ENCODE measurements at regions not wholly inside any gene's neighbourhood (a gene's known extent, or its start where the extent isn't known, plus 50 kb on each side); places are given as distances from the start of the nearest gene placed in this dataset.

GRCh38 chr12:90399357-90399756 is 555.6 kb downstream of the CCER1 start:
- H3K4me1 ChIP-seq, result no peaks in the 10 kb centered on the region
- intact Hi-C loops (cut with DNase I; ENCODE audit: low total_unique reads), result no loop called here
- H3K27ac ChIP-seq, result no peak overlapping the region
- no peaks in the 10 kb centered on the region for H3K36me3 ChIP-seq
- H3K9me3 ChIP-seq, result peaks cover 0 to 36% (median 12%) of the 10 kb centered on the region in 4 donors
- H3K27me3 ChIP-seq, result no peaks in the 10 kb centered on the region
- DNase-seq, result peak in 1 of 2 donors; percentile 7
- no peak overlapping the region for H3K4me3 ChIP-seq
- TF ChIP-seq EP300 (IDR thresholded peaks at IDR 0.05), result no peak

GRCh38 chr12:90398285-90398836 is 556.6 kb downstream of the CCER1 start:
- no peak overlapping the region for H3K4me3 ChIP-seq
- no peak overlapping the region for H3K27ac ChIP-seq
- intact Hi-C loops (cut with DNase I; ENCODE audit: low total_unique reads), result no loop called here
- TF ChIP-seq POLR2AphosphoS5 (IDR thresholded peaks at IDR 0.05) (no peak), EP300 (IDR thresholded peaks at IDR 0.05) (no peak), CTCF (IDR thresholded peaks at IDR 0.05) (no peak), POLR2A (IDR thresholded peaks at IDR 0.05) (no peak)
- H3K4me1 ChIP-seq, result no peaks in the 10 kb centered on the region
- no peaks in the 10 kb centered on the region for H3K27me3 ChIP-seq
- no peaks in the 10 kb centered on the region for H3K36me3 ChIP-seq
- DNase-seq, result no peak
- peaks cover 0 to 36% (median 12%) of the 10 kb centered on the region in 4 donors for H3K9me3 ChIP-seq

- Histone ChIP-seq H3K9me3 (peaks cover 0 to 36% (median 12%) of the 10 kb centered on the region in 4 donors), H3K36me3 (no peaks in the 10 kb centered on the region), H3K4me1 (no peaks in the 10 kb centered on the region), H3K27ac (no peak overlapping the region), H3K4me3 (no peak overlapping the region), H3K27me3 (no peaks in the 10 kb centered on the region)
- DNase-seq, result no peak
- 87 to 96% (median 92%) methylated on average over 1 of the region's 1 CpG for WGBS, 5 donors
- intact Hi-C loops (cut with DNase I; ENCODE audit: low total_unique reads), result no loop called here
- TF ChIP-seq POLR2AphosphoS5 (IDR thresholded peaks at IDR 0.05) (no peak), CTCF (IDR thresholded peaks at IDR 0.05) (no peak), POLR2A (IDR thresholded peaks at IDR 0.05) (no peak), EP300 (IDR thresholded peaks at IDR 0.05) (no peak)
Measured at GRCh38 chr12:90396556-90396955, 558.4 kb downstream of the CCER1 start.

- no peak overlapping the region for H3K27ac ChIP-seq
- H3K4me1 ChIP-seq, result no peaks in the 10 kb centered on the region
- no peak for TF ChIP-seq POLR2AphosphoS5 (IDR thresholded peaks at IDR 0.05)
- TF ChIP-seq EP300 (IDR thresholded peaks at IDR 0.05), result no peak
- TF ChIP-seq CTCF (IDR thresholded peaks at IDR 0.05), result no peak
- no peak for TF ChIP-seq POLR2A (IDR thresholded peaks at IDR 0.05)
- no peak for DNase-seq
- WGBS, 5 donors, result 79 to 92% (median 88%) methylated on average over 4 to 5 of the region's 5 CpGs
- no peak overlapping the region for H3K4me3 ChIP-seq
- intact Hi-C loops (cut with DNase I; ENCODE audit: low total_unique reads), result no loop called here
- peaks cover 0 to 32% (median 12%) of the 10 kb centered on the region in 4 donors for H3K9me3 ChIP-seq
- no peaks in the 10 kb centered on the region for H3K27me3 ChIP-seq
- H3K36me3 ChIP-seq, result no peaks in the 10 kb centered on the region
Measured at GRCh38 chr12:90393652-90394051, 561.3 kb downstream of the CCER1 start.

- Histone ChIP-seq H3K27ac (no peak overlapping the region), H3K36me3 (no peaks in the 10 kb centered on the region), H3K4me1 (no peaks in the 10 kb centered on the region), H3K4me3 (no peak overlapping the region), H3K9me3 (peaks cover 0 to 28% (median 12%) of the 10 kb centered on the region in 4 donors), H3K27me3 (no peaks in the 10 kb centered on the region)
- no peak for DNase-seq
- intact Hi-C loops (cut with DNase I; ENCODE audit: low total_unique reads), result no loop called here
- no peak for TF ChIP-seq CTCF (IDR thresholded peaks at IDR 0.05)
- no peak for TF ChIP-seq POLR2AphosphoS5 (IDR thresholded peaks at IDR 0.05)
- no peak for TF ChIP-seq EP300 (IDR thresholded peaks at IDR 0.05)
- no peak for TF ChIP-seq POLR2A (IDR thresholded peaks at IDR 0.05)
- 61 to 95% (median 74%) methylated on average over 3 of the region's 3 CpGs for WGBS, 5 donors
Measured at GRCh38 chr12:90393089-90393488, 561.9 kb downstream of the CCER1 start.

All from stomach (tissue), 8 donors.